ENCODE measurements at regions not wholly inside any gene's neighbourhood (a gene's known extent, or its start where the extent isn't known, plus 50 kb on each side); places are given as distances from the start of the nearest gene placed in this dataset.
"Not testable (repeated sequence)": the region's sequence is repeated elsewhere in the genome, so short reads cannot be mapped to it uniquely, and the experiment has no call there.

DNA sequence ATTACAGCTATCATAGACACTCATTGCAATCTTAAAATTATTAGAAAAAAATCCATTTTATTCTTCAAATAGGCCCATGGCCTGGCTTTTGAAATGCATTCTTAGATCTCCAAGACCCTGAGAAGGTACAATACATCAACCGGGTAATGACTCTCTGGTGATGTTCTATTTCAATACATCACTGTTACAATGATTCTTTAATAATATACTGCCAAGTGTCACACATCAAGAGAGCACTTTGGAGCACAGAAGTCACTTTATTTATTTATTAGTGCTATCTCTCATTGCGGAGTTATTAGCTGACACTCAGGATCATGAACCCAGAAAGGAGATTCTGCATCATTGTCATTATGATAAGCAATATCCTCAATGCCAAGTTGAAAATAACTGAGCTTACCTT lies 748.5 kb upstream of the MBL2 start:
- no peak for DNase-seq

GRCh38 chr10:53508197-53508596 lies 735.6 kb upstream of the MBL2 start:
- DNase-seq, result no peak

- not testable (repeated sequence) for DNase-seq
Measured at GRCh38 chr10:53504492-53504891, 731.9 kb upstream of the MBL2 start.

- DNase-seq, result no peak
Measured at GRCh38 chr10:53491774-53492173, 719.2 kb upstream of the MBL2 start.

GRCh38 chr10:53490553-53490952 lies 718.0 kb upstream of the MBL2 start:
- DNase-seq, result no peak

- no peak for DNase-seq
Measured at GRCh38 chr10:53489335-53490182, 717.0 kb upstream of the MBL2 start.

DNA sequence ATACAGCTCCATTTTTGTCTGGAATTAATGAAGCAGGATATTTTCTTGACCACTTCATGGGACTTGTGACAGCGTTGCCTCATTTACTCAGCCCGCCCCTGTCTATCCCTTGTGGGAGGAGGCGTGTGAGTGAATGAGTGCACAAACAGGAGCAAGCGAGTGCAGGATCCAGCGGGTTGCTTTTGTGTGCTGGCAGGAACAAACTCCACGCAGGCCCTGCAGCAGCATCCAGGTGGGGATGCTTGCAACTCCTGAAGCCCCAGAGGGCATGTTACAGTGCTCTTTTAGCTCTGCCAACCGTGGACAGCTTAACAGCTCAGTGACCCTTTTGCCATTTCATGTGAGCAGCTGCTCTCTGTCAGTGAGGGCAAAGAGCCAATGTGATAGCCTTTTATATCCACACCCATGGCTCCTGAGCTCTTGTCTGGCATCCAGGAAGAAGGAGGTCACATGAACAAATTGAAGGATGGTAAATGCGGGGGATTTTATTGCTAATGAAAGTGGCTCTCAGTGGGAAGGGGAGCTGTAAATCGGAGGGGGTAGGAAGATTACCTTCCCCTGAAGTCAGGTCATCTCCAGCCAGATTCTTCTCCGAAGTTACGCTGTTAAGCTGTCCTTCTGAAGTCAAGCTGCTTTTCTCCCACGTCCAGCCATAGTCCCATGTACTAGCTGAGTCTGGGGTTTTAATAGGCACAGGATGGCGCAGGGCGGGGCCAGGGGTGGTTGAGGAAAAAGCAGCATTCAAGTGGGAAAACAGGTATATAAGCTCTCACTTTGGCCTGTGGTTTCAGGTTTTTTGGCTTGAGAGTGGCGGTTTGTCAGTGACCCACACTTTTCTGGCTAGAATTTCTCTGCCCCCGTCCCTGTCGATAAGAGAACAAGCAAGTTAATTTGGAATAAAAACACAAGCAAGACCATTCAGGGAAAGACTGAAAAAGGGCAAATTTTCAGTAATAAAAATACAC lies 714.7 kb upstream of the MBL2 start:
- no peak for DNase-seq

- DNase-seq, result not testable (repeated sequence)
Measured at GRCh38 chr10:53485422-53485821, 712.8 kb upstream of the MBL2 start.

DNA sequence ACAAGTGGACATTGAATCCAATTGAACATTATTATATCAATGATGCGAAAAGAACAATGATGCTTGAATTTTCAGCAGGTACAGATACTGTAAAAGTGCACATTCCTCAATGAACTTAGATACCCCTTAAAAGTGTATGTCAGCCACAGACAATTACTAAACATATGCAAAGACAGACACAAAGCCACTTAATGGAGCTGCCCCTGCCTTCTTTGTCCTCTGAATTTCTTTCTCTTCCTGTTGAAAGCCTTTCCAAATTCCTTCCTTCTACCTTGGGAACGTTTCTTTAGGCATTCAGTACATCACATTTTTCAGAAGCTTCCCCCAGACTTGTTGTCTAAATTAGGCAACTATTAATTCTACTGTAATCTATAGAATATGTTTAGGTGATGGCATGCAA lies 706.8 kb upstream of the MBL2 start:
- DNase-seq, result no peak

- no peak for DNase-seq
Measured at GRCh38 chr10:53477313-53477675, 704.7 kb upstream of the MBL2 start.

- DNase-seq, result no peak
Measured at GRCh38 chr10:53476650-53477312, 704.2 kb upstream of the MBL2 start.

GRCh38 chr10:53469383-53469782 lies 696.8 kb upstream of the MBL2 start:
- no peak for DNase-seq

- no peak for DNase-seq
Measured at GRCh38 chr10:53463539-53463938, 691.0 kb upstream of the MBL2 start.

GRCh38 chr10:53458007-53458406 lies 685.4 kb upstream of the MBL2 start:
- DNase-seq, result no peak

DNA sequence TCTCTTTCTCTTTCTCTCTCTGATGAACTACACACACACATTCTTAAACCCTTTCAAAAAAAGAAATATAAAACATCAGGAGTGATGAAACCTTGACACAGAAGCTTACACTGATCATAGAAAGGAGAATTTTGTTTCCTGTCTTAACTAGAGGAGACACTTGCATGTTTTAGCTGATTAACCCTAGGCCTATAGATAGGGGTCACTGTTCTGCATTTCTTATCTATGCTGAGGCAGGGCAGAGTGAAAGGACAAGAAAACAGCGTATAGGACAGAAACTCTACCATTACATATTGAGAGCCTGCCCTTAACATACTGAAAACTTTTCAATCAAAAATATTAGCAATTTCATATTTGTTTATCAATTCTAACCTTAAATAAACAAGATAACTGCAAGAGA lies 680.6 kb upstream of the MBL2 start:
- DNase-seq, result no peak

GRCh38 chr10:53447576-53447975 lies 675.0 kb upstream of the MBL2 start:
- no peak for DNase-seq

- no peak for DNase-seq
Measured at GRCh38 chr10:53441843-53442242, 669.3 kb upstream of the MBL2 start.

GRCh38 chr10:53440601-53441000 lies 668.0 kb upstream of the MBL2 start:
- no peak for DNase-seq

DNA sequence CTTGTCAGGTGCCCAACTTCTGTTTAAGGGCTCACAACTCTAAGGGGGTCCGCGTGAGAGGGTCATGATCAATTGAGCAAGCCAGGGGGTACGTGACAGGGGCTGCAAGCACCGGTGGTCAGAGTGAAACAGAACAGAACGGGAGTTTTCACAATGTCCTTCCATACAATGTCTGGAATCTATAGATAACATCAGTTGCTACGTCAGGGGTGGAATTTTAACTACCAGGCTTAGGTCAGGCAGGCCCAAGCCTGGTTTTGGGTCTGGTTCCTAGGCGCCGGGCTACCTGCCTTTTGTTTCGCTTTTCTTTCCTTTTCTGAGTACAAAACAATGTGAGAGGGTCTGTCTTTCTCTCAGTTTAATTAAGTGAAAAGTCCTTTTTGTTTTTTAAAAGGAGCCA lies 666.5 kb upstream of the MBL2 start:
- not testable (repeated sequence) for DNase-seq

GRCh38 chr10:53434413-53434812 lies 661.8 kb upstream of the MBL2 start:
- DNase-seq, result no peak

DNA sequence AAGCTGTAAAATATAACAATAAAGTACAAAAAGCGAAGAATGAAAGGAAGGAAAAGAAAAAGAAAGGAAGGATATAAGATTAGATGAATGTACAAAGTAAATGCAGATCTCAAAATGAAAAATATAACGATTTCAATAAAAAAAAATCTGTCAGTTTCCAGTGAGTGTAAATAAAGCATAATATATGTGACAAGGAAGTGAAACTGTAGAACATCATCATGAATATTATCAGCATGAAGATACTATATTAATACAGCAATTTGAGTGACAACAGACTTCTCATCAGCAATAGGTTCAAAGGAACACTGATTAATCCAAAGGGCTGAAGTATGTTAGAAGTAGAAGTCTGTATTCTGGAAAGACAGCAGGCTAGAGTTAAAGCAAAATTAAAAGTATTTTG lies 659.5 kb upstream of the MBL2 start:
- no peak for DNase-seq

- no peak for DNase-seq
Measured at GRCh38 chr10:53430974-53431373, 658.4 kb upstream of the MBL2 start.

DNA sequence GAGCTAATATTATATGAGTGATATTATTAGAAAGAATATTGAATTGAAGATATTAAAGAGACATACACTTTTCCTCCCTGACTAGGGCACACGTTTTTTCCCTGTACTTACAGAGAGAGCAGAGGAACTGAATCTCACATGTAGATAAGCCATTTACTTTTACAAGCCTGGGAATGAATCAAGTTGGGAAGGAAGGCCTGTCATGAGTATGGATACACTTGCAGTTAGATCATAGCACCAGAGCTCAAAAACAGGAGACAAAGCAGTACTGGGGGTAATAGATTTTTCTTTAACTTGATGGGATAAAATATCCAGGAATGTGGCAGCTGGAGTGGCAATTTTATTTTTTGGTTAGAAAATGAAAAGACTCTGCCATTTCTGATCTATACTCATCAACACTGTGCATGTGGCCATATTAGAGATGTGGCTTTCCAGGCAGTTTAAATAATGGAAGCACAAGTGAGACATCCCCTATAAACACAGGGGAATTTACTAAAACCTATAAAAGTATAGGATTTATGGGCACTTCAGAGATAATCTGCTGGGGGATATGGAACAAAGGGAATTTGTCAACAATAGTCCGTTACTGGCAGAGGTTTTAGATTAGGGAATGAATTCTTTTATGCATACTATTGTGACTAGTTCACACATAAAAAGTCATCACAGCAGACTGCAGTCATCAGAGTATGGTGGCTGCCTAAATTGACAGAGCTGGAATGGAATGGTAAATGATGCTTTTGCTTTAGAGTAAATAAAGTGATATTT lies 657.7 kb upstream of the MBL2 start:
- DNase-seq, result no peak

Data from stimulated activated naive CD4-positive, alpha-beta T cell (primary cell).